Glomerular visceral epithelial cell (primary cell): ENCODE measurements at regions not wholly inside any gene's neighbourhood (a gene's known extent, or its start where the extent isn't known, plus 50 kb on each side); places are given as distances from the start of the nearest gene placed in this dataset.

Experiments
- DNase-seq: peaks from one replicate; pipeline ENCODE4 v3.0.0-alpha.2; 2016; ENCODE audit errors: extremely low spot score

- no peak for DNase-seq
These were observed 99.1 kb upstream of the ITGA6 start for GRCh38 chr2:172328103-172328841.

- no peak for DNase-seq
These were observed 98.0 kb upstream of the ITGA6 start for GRCh38 chr2:172329416-172329773.

GRCh38 chr2:172329774-172330671, 97.4 kb upstream of the ITGA6 start:
- DNase-seq, result no peak

DNA sequence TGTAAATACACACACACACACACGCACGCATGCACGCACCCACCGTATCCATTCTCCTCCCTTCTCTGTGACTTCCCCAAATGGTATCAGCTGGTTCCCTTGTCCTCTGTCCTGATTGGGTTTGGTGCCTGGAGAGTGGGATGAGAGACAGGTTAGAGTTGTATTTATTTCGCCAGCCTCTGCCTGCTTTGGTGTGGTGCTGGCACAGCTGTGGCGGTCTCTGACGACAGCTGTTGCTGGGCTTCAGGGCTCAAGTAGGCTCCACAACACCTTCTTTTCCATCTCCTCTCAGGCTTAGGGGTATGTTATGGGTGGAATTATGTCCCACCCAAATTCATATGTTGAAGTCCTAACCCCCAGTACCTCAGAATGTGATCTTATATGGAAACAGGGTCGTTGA, 94.9 kb upstream of the ITGA6 start:
- no peak for DNase-seq

DNA sequence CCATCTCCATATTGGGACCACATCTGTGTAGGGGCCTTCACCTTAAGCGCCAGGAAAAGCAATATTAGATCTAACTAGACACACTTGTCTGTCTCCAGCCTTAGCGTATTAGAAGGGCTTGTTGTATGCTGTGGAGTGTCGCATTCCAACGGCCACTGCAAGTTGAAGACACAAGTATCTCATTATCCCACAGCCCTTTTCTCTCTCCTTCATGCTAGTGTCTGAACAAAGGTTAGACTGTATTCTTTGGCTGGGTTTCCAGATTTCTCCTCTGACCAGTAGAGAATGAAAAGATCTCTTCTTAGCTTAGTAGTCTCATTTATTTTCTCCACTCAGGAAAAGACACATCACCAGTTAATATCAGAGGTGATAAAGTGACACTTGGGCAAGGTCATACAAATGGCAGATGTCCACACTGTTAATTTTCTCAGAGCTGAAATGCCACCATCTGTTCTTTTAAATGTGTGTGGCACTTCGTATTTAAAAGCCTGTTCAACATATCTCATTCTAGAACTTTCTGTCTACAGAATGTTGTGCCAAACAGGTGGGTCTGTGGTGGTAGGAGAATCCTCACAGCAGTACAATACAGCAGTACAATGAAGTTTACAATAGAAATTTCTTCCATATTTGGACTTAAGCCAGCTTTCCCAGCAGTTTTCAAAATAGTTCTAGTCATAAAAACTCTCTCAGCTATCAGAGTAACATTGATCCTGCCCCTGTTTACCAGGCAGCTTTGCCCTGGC, 94.0 kb upstream of the ITGA6 start:
- no peak for DNase-seq

- no peak for DNase-seq
These were observed 93.4 kb upstream of the ITGA6 start for GRCh38 chr2:172333978-172334330.

GRCh38 chr2:172334988-172335387, 92.4 kb upstream of the ITGA6 start:
- no peak for DNase-seq

GRCh38 chr2:172335736-172336135, 91.7 kb upstream of the ITGA6 start:
- no peak for DNase-seq

DNA sequence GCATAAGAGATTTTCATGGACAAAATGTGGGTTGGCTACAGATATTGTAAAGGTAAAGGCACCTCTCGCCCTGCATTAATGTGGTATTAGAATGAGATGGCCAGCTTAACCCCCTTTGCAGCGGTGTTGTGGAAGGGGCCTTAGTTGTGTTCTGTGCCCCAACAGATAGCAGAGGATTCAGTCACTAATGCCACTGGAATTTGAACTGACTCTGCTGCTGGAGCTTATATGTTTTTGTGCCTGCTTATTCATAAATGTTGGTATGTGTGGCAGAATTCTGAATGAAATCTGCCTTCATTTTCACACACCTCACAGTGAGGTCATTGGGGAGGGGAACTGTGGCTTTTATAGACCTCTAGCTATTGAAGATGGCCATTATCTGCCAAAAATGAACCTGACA, 90.7 kb upstream of the ITGA6 start:
- DNase-seq, result no peak

DNA sequence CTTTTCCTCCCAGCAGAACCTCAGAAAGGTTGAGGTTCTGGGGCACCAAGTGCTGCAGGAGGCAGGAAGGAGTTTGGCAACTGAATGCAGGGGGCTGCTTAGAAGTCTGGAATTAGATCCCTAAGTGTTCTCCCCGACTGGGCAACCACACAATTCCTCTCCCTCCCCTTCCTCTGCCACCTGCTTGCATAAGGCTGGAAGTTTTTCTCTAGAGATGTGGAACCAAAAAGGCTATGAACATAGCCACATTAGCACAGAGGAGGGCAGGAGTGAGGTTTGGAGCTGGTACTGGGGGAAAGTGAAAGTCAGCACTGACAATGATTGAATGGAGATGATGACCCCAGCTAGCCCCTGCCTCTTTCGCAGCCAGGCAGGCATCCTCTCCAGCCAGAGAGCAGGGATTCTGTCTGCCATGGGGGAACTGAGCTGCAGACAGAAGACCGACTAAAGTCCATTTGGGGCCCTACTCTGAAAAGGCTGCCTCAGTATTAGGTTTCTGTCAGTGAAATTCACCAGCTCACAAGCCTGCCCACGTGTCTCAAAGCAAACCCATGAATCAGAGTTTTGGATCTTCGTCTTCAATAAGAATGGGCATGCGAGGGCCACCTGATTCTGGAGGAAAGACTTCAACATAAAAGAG, 87.9 kb upstream of the ITGA6 start:
- peak; percentile 31 for DNase-seq

DNA sequence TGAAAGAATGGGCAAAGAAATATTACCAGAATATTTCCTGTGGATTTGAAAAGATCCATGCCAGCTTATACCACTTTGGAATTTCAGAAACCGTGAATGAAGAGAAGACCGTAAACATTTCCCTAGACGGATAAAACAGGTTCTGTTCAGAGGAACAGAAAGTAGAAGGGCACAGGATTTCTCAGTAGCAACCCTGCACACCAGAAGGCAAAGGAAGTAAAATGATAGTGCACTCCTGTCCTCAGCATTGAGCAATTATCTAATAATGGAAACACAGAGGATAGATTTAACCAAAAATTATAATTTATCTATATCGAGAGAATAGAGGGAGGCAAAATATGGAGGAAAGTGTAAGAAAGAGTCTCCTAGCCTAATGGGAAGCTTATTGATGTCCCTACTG, 87.0 kb upstream of the ITGA6 start:
- peak; percentile 4 for DNase-seq

- no peak for DNase-seq
These were observed 85.3 kb upstream of the ITGA6 start for GRCh38 chr2:172342078-172342477.

GRCh38 chr2:172342611-172343010, 84.8 kb upstream of the ITGA6 start:
- DNase-seq, result no peak

- DNase-seq, result no peak
These were observed 83.2 kb upstream of the ITGA6 start for GRCh38 chr2:172344159-172344558.

DNA sequence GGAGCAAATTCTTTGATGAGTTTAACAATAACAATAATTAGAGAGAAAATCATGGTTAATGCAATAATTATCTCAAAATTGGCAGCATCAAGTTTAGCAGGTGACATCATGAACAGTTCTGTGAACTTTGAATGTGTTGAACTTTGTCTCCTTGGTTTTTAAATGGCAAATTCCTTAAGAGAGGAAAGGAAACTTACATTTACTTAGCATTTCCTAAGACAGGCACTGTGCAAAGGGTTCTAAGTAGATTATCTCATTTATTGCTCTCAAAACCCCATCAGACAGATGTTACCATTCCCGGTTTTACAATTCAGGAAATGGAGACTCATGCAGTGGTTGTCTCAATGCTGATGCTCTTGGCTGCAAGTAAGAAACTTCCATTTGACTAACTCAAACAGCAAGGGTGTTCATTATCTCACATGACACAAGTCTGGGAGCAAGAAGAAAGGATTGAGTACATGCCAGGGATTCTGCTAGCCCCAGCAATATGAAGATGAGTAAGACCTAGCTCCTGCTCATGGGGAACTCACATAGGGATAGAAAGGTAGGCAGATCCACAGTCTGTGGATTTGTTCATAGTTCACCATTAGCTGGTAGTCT, 81.3 kb upstream of the ITGA6 start:
- no peak for DNase-seq

DNA sequence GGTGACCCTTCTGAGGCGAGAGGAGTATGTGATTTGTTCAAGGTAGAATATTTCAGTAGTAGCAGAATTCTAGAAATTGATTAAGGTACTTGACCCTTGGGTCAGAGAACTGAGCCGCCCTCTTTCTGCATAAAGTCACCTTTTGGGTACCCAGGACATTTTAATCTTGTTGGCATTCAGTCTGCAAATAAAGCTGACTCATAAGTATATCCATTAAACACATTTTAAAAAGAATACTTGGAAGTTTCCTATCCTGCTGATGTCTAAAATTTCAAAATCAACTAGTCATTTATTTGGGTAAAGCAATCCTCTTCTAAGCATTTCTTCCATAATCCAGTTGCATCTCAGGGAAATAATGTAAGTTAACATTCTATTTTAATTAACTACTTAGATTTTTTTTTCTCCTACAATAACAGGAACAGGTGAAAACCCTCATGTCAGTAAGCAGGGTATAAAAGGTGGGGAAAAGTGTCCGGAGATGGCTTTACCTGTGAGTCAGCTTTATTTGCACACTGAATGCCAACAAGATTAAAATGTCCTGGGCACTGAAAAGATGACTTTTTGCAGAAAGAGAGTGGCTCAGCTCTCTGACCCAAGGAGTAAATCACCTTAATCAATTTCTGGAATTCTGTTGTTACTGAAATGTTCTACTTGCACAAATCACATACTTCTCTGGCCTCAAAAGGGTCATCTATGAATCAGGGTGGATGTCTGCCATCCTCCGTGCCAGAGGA, 78.7 kb upstream of the ITGA6 start:
- no peak for DNase-seq

DNA sequence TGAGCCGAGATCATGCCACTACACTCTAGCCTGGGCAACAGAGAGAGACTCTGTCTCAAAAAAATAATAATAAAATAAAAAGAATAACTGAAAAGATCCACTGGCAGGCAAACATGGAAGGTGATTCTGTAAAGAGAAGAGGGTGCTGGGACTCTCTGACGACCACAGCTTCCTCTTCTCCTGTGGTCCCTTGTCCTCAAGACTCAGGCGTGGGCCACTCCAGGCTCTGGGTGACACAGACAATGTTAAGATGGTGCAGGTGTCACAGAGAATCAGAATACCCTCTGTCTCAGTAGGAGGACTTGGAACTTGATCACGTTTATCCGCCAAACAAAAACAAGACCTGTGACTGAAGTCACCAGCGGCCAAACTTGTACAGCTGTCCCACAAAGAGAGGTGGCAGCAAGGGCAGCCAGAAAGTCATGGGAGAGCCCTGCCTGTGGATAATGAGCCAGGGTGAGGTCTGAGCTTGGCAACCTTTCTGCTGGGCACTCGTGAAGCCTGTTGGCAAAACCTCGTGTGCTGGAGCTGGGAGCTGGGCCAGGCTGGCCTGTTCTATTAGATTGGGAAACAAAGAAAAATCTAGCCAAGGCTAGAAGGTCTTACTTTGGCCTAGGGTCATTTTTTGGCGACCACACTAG, 76.4 kb upstream of the ITGA6 start:
- DNase-seq, result no peak

DNA sequence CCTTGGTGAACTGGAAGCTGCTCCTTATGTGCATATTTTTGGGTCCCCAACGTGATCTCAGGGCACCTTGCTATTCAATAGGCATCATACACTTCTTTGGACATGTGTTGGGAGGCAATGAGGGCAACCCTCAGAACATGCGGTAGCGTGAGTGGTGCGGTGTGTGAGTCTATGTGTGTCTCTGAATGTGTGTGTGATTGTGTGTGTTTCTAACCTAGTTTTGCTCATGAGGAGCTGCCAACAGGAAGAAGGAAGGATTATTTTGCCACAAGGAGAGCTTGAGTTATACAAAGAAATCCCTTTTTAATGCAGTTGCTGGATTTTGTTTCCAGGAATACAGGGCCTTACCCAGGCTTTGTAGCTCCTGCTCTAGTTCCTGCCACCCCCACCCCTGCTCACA, 75.8 kb upstream of the ITGA6 start:
- no peak for DNase-seq

- no peak for DNase-seq
These were observed 73.0 kb upstream of the ITGA6 start for GRCh38 chr2:172354347-172354746.

GRCh38 chr2:172357442-172357841, 69.9 kb upstream of the ITGA6 start:
- no peak for DNase-seq
